NCI-H774 (cell line): ENCODE measurements at regions not wholly inside any gene's neighbourhood (a gene's known extent, or its start where the extent isn't known, plus 50 kb on each side); places are given as distances from the start of the nearest gene placed in this dataset.

Experiments used
- DNase-seq: peaks from one replicate; lab custom pipeline; 2025; lab: John Stamatoyannopoulos, UW

GRCh38 chr10:131774681-131775085 is 126.1 kb upstream of the PPP2R2D start:
- DNase-seq: no peak

- DNase-seq: no peak
Observed at GRCh38 chr10:131775433-131775832, 125.4 kb upstream of the PPP2R2D start.

- DNase-seq: no peak
Observed at GRCh38 chr10:131775833-131776232, 125.0 kb upstream of the PPP2R2D start.

- no peak for DNase-seq
Observed at GRCh38 chr10:131776496-131776895, 124.3 kb upstream of the PPP2R2D start.

GRCh38 chr10:131777162-131777561 is 123.6 kb upstream of the PPP2R2D start:
- no peak for DNase-seq

GRCh38 chr10:131777921-131778320 is 122.9 kb upstream of the PPP2R2D start:
- no peak for DNase-seq

GRCh38 chr10:131778385-131778784 is 122.4 kb upstream of the PPP2R2D start:
- DNase-seq: no peak

GRCh38 chr10:131778842-131779241 is 122.0 kb upstream of the PPP2R2D start:
- DNase-seq: no peak

GRCh38 chr10:131779661-131780394 is 121.0 kb upstream of the PPP2R2D start:
- DNase-seq: no peak

GRCh38 chr10:131781076-131781475 is 119.7 kb upstream of the PPP2R2D start:
- DNase-seq: no peak

GRCh38 chr10:131781791-131782190 is 119.0 kb upstream of the PPP2R2D start:
- no peak for DNase-seq

GRCh38 chr10:131784363-131785120 is 116.3 kb upstream of the PPP2R2D start:
- no peak for DNase-seq

- DNase-seq: no peak
Observed at GRCh38 chr10:131785121-131785460, 115.7 kb upstream of the PPP2R2D start.

GRCh38 chr10:131786756-131787605 is 113.8 kb upstream of the PPP2R2D start:
- peak; percentile 1 for DNase-seq

GRCh38 chr10:131787961-131788360 is 112.8 kb upstream of the PPP2R2D start:
- DNase-seq: no peak

- DNase-seq: no peak
Observed at GRCh38 chr10:131788386-131788785, 112.4 kb upstream of the PPP2R2D start.

GRCh38 chr10:131789516-131789915 is 111.3 kb upstream of the PPP2R2D start:
- DNase-seq: no peak

- no peak for DNase-seq
Observed at GRCh38 chr10:131790021-131790420, 110.8 kb upstream of the PPP2R2D start.

- no peak for DNase-seq
Observed at GRCh38 chr10:131792011-131792651, 108.7 kb upstream of the PPP2R2D start.

GRCh38 chr10:131792809-131793208 is 108.0 kb upstream of the PPP2R2D start:
- no peak for DNase-seq

- DNase-seq: no peak
Observed at GRCh38 chr10:131795761-131796160, 105.0 kb upstream of the PPP2R2D start.

- no peak for DNase-seq
Observed at GRCh38 chr10:131797626-131798025, 103.2 kb upstream of the PPP2R2D start.
